Renal cortex interstitium (tissue), 11 donors: ENCODE measurements at regions not wholly inside any gene's neighbourhood (a gene's known extent, or its start where the extent isn't known, plus 50 kb on each side); places are given as distances from the start of the nearest gene placed in this dataset.
"Not testable (repeated sequence)": the region's sequence is repeated elsewhere in the genome, so short reads cannot be mapped to it uniquely, and the experiment has no call there.

Experiments used
- DNase-seq, 11 donors: peaks; one replicate each; pipeline ENCODE4 v3.0.0-alpha.2; 2013; ENCODE audit warnings: low read depth in 9 of 11, low spot score in 4 of 11; ENCODE audit errors: extremely low read depth in 1 of 11

DNA sequence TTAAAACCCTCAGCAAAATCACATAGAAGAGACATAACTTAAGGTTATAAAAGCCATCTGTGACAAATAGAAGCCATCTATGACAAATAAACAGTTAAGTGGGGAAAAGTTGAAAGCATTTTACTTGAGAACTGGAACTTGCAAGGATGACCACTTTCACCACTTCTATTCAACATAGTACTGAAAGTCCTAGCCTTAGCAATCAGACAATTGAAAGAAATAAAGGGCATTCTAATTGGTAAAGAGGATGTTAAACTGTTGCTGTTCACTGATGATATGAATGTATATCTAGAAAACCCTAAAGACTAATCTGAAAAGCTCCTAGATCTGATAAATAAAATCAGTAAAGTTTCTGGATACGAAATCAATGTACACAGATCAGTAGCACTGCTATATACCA lies 186.9 kb upstream of the SATB1 start:
- no peak for DNase-seq

DNA sequence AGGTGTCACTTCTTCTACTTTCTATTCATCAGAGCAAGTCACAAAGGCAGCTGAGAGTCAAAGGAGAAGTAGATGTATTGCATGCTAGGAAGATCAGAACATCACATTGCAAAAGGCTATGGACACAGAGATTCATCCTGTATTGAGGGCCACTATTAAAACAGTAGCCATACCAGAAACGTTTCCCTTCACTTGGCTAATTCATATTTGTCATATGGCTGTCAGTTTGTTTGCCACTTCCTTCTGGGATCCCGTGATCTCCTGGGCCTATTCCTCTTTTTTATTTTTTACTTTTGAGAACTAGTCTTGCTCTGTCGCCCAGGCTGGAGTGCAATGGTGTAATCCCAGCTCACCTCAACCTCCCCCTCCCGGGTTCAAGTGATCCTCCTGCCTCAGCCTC lies 184.0 kb upstream of the SATB1 start:
- no peak for DNase-seq

- no peak for DNase-seq
Observed at GRCh38 chr3:18597919-18598318, 172.8 kb upstream of the SATB1 start.

GRCh38 chr3:18593231-18593630 lies 168.1 kb upstream of the SATB1 start:
- no peak for DNase-seq

GRCh38 chr3:18591120-18591519 lies 166.0 kb upstream of the SATB1 start:
- no peak for DNase-seq

DNA sequence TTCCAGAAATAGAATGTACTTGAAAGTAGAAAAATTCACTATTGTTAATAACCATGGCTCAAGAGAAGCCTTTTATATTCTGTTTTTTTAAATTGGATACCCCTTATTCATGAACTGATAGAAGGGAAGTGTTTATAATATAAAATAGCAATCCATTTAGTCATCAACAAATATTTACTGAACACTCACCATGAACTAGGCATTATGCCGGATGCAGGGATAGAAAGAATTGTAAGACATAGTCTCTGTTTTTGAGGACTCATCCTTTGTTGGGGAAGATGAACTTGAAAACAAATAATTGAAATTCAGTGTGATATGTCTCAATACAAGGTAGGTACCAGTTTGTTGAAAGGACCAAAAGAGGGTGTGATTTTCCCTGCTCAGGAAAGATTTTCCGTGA lies 160.9 kb upstream of the SATB1 start:
- no peak for DNase-seq

GRCh38 chr3:18585004-18585968 lies 160.1 kb upstream of the SATB1 start:
- DNase-seq, result no peak

DNA sequence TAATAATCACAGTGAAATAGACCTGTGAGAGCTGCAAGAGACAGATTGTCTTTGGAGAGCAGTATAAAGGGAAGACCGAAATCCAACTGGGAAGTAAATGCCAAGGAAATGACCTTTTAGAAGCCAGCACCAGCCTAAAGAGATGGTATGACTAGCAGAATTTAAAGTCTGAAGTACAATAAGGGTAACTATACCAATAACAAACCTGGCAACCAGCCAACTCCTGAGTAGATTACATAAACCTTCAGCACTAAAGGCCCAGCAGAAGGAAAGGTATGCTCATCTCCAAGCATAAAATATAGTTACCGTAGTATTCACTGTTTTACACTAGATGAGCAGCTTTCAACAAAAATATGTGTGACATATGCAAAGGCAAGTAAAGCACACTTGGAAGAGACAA lies 155.1 kb upstream of the SATB1 start:
- DNase-seq, result no peak

DNA sequence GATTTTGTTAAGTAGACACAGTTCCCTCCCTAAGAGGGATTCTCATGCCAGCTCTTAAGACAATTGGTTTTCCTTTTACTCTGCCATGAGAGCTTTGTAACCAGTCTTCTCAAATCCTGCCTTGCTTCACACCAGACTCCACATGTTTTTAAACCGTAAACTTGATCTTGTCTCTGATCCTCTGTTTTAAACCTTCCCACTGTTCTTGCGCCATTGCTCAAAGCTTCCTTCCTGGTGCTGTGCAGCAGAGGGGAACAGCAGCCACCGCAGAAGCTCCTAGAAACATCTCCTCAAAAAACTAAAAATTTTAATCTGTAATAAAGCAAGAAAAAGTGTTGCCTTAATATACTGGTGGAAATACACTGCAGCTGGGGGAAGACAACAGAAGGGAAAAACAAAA lies 154.5 kb upstream of the SATB1 start:
- peak in 1 of 11 donors; percentile 2 for DNase-seq

- no peak for DNase-seq
Observed at GRCh38 chr3:18575573-18575972, 150.4 kb upstream of the SATB1 start.

DNA sequence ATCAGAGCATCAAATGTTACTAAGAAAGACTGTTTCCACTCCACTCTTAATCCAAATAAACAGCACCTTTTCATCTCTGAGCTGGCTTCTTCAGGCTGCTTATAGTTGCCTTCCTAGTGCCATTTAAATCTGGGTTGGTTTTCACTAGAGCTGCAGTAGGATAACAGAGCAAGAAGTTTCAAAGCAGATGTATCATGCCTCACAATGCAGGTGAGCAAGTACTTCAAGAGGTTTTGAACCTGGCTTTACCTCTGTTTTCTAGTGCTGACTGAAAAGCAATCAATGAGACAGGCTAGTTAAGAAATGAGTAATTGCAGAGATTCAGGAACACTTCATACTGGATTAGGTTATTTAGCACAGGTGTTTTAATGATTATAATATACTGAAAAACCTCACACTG lies 147.7 kb upstream of the SATB1 start:
- DNase-seq, result no peak

DNA sequence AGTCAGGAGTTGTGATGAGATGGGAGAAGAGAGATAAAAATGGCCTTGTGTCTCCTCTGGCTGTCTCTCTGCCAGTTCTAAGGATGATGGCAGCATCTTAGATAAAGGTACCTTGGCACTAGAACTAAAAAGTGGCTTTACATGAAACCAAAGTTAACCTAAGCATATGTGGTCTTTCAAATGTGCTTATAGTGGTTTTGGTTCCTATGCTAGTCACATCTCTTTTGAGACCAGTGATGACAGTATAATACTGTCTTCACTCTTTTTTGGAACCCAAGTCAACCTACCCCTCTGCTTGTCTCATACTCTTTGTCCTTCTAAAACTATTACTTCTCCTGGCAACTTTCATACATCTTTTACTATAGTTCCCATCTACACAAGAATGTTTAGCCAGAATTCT lies 142.2 kb upstream of the SATB1 start:
- DNase-seq, result no peak

- no peak for DNase-seq
Observed at GRCh38 chr3:18562364-18563154, 137.4 kb upstream of the SATB1 start.

DNA sequence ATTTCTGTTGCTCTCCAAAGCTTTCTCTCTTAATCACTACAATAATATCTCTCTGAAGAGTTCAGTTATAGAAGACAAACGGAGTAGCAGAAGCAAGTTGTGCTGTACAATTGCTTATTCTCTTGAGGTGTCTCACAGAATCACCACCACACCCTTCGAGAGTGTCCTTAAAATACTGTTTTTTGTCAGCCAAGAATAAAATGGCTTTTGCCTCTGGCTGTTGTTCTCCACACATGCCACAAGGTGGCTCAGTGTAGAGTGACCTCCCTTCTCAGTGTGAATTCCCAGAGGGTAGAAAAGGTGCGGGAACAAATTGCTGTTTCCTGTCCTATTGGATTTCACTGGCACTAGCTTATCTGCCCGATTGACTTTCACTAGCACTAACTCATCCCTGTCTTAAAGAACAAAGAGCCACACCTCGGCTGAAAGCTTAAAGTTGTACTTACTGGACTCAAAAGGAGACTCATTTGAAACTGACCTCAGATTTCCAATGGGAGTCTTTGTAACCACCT lies 134.2 kb upstream of the SATB1 start:
- DNase-seq, result peak; percentile 8 to 48 (median 23)

- DNase-seq, result no peak
Observed at GRCh38 chr3:18558507-18558906, 133.4 kb upstream of the SATB1 start.

DNA sequence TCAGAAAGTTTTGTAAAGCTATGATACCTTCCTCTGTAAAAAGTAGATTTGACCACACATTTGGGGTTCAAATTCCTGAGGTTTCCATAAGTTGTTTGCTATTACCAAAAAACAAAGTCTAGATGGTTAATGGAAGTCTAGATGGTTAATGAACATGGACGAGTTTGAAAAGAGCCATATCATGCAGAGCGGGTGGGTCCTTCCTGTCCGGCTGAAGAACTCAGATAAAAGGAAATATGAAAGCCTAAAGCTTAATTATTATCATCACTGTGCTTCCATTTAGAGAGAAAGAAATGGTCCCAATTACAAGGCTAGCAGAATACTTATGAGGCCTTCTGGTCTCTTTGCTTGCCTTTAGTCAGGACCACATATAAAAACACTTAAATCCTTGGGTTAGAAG lies 132.1 kb upstream of the SATB1 start:
- no peak for DNase-seq

DNA sequence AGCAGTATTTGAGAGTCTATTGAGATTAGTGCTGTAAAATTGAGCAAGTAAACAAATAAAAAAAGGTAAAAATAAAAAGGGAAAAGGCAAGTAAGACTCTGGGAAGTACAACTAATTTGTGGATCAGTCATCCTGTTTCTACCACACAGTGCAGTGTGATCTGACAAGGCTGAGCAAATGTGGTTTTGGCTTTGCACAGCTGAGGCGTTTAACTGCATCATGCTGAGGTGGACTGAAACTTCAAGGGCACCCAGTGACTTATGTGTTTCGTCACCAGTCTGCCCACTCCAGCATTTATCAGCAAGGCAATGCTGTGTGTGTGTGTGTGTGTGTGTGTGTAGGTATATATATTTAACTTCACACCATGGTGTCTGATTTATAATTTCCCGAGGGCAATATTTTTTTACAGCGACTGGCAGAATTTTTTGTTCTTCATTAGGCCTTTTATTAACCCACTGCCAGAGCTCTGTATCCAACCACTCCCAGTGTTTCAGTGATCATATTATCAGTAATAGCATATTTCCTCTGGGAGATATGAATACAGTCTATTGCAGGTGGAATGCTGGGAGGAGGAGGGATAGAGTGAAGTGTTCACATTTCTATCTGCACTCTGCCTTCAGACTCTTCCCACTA lies 131.5 kb upstream of the SATB1 start:
- no peak for DNase-seq

GRCh38 chr3:18556001-18556408 lies 130.9 kb upstream of the SATB1 start:
- DNase-seq, result no peak

GRCh38 chr3:18552579-18553105 lies 127.5 kb upstream of the SATB1 start:
- DNase-seq, result not testable (repeated sequence)
